ENCODE measurements at regions not wholly inside any gene's neighbourhood (a gene's known extent, or its start where the extent isn't known, plus 50 kb on each side); places are given as distances from the start of the nearest gene placed in this dataset.
"Not testable (repeated sequence)": the region's sequence is repeated elsewhere in the genome, so short reads cannot be mapped to it uniquely, and the experiment has no call there.

GRCh38 chr15:91356083-91356482, 256.0 kb downstream of the SV2B start:
- peaks cover 0 to 3% (median under 1%) of the 10 kb centered on the region in 4 donors for H3K4me1 Mint-ChIP-seq
- DNase-seq, result no peak
- peak overlapping the region in 1 of 10 donors; percentile 2 for H3K27ac Mint-ChIP-seq
- H3K4me3 Mint-ChIP-seq, result peak overlapping the region in 1 of 10 donors; percentile 11
- POLR2A ChIA-PET, result no interaction called here
- ATAC-seq, result no peak
- no peaks in the 10 kb centered on the region for H3K36me3 Mint-ChIP-seq
- peaks cover 2 to 16% (median 6%) of the 10 kb centered on the region in 5 donors for H3K27me3 Mint-ChIP-seq
- no peaks in the 10 kb centered on the region for H3K9me3 Mint-ChIP-seq

- peaks cover 0 to 2% (median under 1%) of the 10 kb centered on the region in 4 donors for H3K4me1 Mint-ChIP-seq
- H3K9me3 Mint-ChIP-seq, result peaks cover 0 to 2% (median 0%) of the 10 kb centered on the region in 9 donors
- DNase-seq, result no peak
- H3K4me3 Mint-ChIP-seq, result no peak overlapping the region
- peaks cover 2 to 16% (median 6%) of the 10 kb centered on the region in 5 donors for H3K27me3 Mint-ChIP-seq
- POLR2A ChIA-PET, result no interaction called here
- no peak overlapping the region for H3K27ac Mint-ChIP-seq
- no peaks in the 10 kb centered on the region for H3K36me3 Mint-ChIP-seq
- ATAC-seq, result no peak
Measured at GRCh38 chr15:91357011-91357410, 257.0 kb downstream of the SV2B start.

GRCh38 chr15:91357486-91357885, 257.4 kb downstream of the SV2B start:
- H3K27ac Mint-ChIP-seq, result no peak overlapping the region

GRCh38 chr15:91358405-91358804, 258.3 kb downstream of the SV2B start:
- no peak for ATAC-seq
- Mint-ChIP-seq H3K4me3 (no peak overlapping the region), H3K27me3 (peaks cover 2 to 16% (median 6%) of the 10 kb centered on the region in 5 donors), H3K9me3 (peaks cover 0 to 2% (median 1%) of the 10 kb centered on the region in 9 donors), H3K36me3 (peaks cover 0 to 2% (median 0%) of the 10 kb centered on the region in 3 donors), H3K4me1 (peaks cover 0 to 2% (median under 1%) of the 10 kb centered on the region in 4 donors), H3K27ac (no peak overlapping the region)
- DNase-seq, result no peak
- POLR2A ChIA-PET, result interaction anchor here (0.6 kb wide), 1 partner anchor 1141 kb away, joined by 3 read pairs; no protein-coding TSS in a partner anchor

More at GRCh38 chr15:91357486-91357885, 257.4 kb downstream of the SV2B start:
- peaks cover 0 to 2% (median 0%) of the 10 kb centered on the region in 9 donors for H3K9me3 Mint-ChIP-seq
- H3K36me3 Mint-ChIP-seq, result no peaks in the 10 kb centered on the region
- DNase-seq (no peak), ATAC-seq (no peak)
- peaks cover 0 to 2% (median under 1%) of the 10 kb centered on the region in 4 donors for H3K4me1 Mint-ChIP-seq
- POLR2A ChIA-PET, result no interaction called here
- peaks cover 2 to 16% (median 6%) of the 10 kb centered on the region in 5 donors for H3K27me3 Mint-ChIP-seq
- no peak overlapping the region for H3K4me3 Mint-ChIP-seq

GRCh38 chr15:91361696-91362095, 261.6 kb downstream of the SV2B start:
- H3K4me3 Mint-ChIP-seq, H3K4me1 Mint-ChIP-seq, H3K27ac Mint-ChIP-seq: not testable (repeated sequence)

GRCh38 chr15:91366111-91366510, 266.1 kb downstream of the SV2B start:
- Mint-ChIP-seq H3K4me1 (peaks cover 10 to 23% (median 15%) of the 10 kb centered on the region in 4 donors), H3K27me3 (no peaks in the 10 kb centered on the region), H3K27ac (no peak overlapping the region), H3K36me3 (peaks cover 0 to 13% (median 7%) of the 10 kb centered on the region in 3 donors), H3K9me3 (peaks cover 6 to 32% (median 22%) of the 10 kb centered on the region in 9 donors), H3K4me3 (no peak overlapping the region)
- ATAC-seq, result no peak
- DNase-seq, result no peak
- POLR2A ChIA-PET, result no interaction called here

More at GRCh38 chr15:91361696-91362095, 261.6 kb downstream of the SV2B start:
- POLR2A ChIA-PET, ATAC-seq, DNase-seq: not testable (repeated sequence)
- peaks cover 6 to 32% (median 22%) of the 10 kb centered on the region in 9 donors for H3K9me3 Mint-ChIP-seq
- peaks cover 0 to 16% (median 2%) of the 10 kb centered on the region in 5 donors for H3K27me3 Mint-ChIP-seq
- H3K36me3 Mint-ChIP-seq, result peaks cover 0 to 13% (median 7%) of the 10 kb centered on the region in 3 donors

- no peak for ATAC-seq
- H3K36me3 Mint-ChIP-seq, result peaks cover 0 to 13% (median 3%) of the 10 kb centered on the region in 3 donors
Measured at GRCh38 chr15:91368611-91369010, 268.6 kb downstream of the SV2B start.

GRCh38 chr15:91369823-91370222, 269.8 kb downstream of the SV2B start:
- Mint-ChIP-seq H3K9me3 (peaks cover 0 to 23% (median 12%) of the 10 kb centered on the region in 9 donors), H3K27ac (peak overlapping the region in 9 of 10 donors; percentile 6 to 81 (median 40)), H3K4me3 (peak overlapping the region in 7 of 10 donors; percentile 8 to 68 (median 37)), H3K4me1 (peaks cover 10 to 31% (median 23%) of the 10 kb centered on the region in 4 donors), H3K36me3 (peaks cover 0 to 12% (median 0%) of the 10 kb centered on the region in 3 donors), H3K27me3 (peaks cover 0 to 2% (median 1%) of the 10 kb centered on the region in 5 donors)
- DNase-seq, result peak in 2 of 10 donors; percentile 1 to 16
- ATAC-seq, result no peak
- POLR2A ChIA-PET, result no interaction called here

More at GRCh38 chr15:91368611-91369010, 268.6 kb downstream of the SV2B start:
- H3K27ac Mint-ChIP-seq, result peak overlapping the region in 1 of 10 donors; percentile 56
- H3K27me3 Mint-ChIP-seq, result peaks cover 0 to 1% (median 0%) of the 10 kb centered on the region in 5 donors
- peaks cover 3 to 30% (median 21%) of the 10 kb centered on the region in 9 donors for H3K9me3 Mint-ChIP-seq
- H3K4me1 Mint-ChIP-seq, result peaks cover 10 to 31% (median 23%) of the 10 kb centered on the region in 4 donors
- peak overlapping the region in 1 of 10 donors; percentile 20 for H3K4me3 Mint-ChIP-seq
- no peak for DNase-seq
- POLR2A ChIA-PET, result no interaction called here

- peaks cover 0 to 12% (median 0%) of the 10 kb centered on the region in 9 donors for H3K9me3 Mint-ChIP-seq
- H3K27ac Mint-ChIP-seq, result peak overlapping the region in 3 of 10 donors; percentile 30 to 72 (median 37)
- H3K36me3 Mint-ChIP-seq, POLR2A ChIA-PET, ATAC-seq, DNase-seq: not testable (repeated sequence)
- H3K27me3 Mint-ChIP-seq, result peaks cover 0 to 16% (median 2%) of the 10 kb centered on the region in 5 donors
- peaks cover 10 to 31% (median 23%) of the 10 kb centered on the region in 4 donors for H3K4me1 Mint-ChIP-seq
- peak overlapping the region in 5 of 10 donors; percentile 18 to 68 (median 36) for H3K4me3 Mint-ChIP-seq
Measured at GRCh38 chr15:91371345-91371744, 271.3 kb downstream of the SV2B start.

GRCh38 chr15:91374336-91374735, 274.3 kb downstream of the SV2B start:
- ATAC-seq (no peak), DNase-seq (no peak)
- no peaks in the 10 kb centered on the region for H3K36me3 Mint-ChIP-seq
- H3K4me3 Mint-ChIP-seq, result no peak overlapping the region
- peaks cover 0 to 16% (median 2%) of the 10 kb centered on the region in 5 donors for H3K27me3 Mint-ChIP-seq
- H3K9me3 Mint-ChIP-seq, result peaks cover 0 to 8% (median 0%) of the 10 kb centered on the region in 9 donors
- no peak overlapping the region for H3K27ac Mint-ChIP-seq
- POLR2A ChIA-PET, result no interaction called here
- H3K4me1 Mint-ChIP-seq, result peaks cover 10 to 27% (median 22%) of the 10 kb centered on the region in 4 donors

GRCh38 chr15:91376038-91376437, 276.0 kb downstream of the SV2B start:
- H3K27ac Mint-ChIP-seq, result peak overlapping the region in 2 of 10 donors; percentile 4 to 15
- peaks cover 1 to 12% (median 7%) of the 10 kb centered on the region in 4 donors for H3K4me1 Mint-ChIP-seq
- DNase-seq, result no peak
- peaks cover 0 to 8% (median 2%) of the 10 kb centered on the region in 9 donors for H3K9me3 Mint-ChIP-seq
- ATAC-seq, result no peak
- H3K36me3 Mint-ChIP-seq, result peaks cover 0 to 6% (median 0%) of the 10 kb centered on the region in 3 donors
- H3K27me3 Mint-ChIP-seq, result peaks cover 0 to 16% (median 2%) of the 10 kb centered on the region in 5 donors
- POLR2A ChIA-PET, result no interaction called here
- H3K4me3 Mint-ChIP-seq, result no peak overlapping the region

- Mint-ChIP-seq H3K27ac (no peak overlapping the region), H3K27me3 (peaks cover 0 to 11% (median 0%) of the 10 kb centered on the region in 5 donors), H3K4me1 (peaks cover 0 to 4% (median 1%) of the 10 kb centered on the region in 4 donors), H3K4me3 (no peak overlapping the region), H3K9me3 (peaks cover 0 to 8% (median 2%) of the 10 kb centered on the region in 9 donors), H3K36me3 (peaks cover 0 to 10% (median 0%) of the 10 kb centered on the region in 3 donors)
- ATAC-seq (no peak), DNase-seq (no peak)
- POLR2A ChIA-PET, result no interaction called here
Measured at GRCh38 chr15:91380114-91380513, 280.1 kb downstream of the SV2B start.

GRCh38 chr15:91383532-91383931, 283.5 kb downstream of the SV2B start:
- no peak for DNase-seq
- Mint-ChIP-seq H3K36me3 (peaks cover 0 to 10% (median 0%) of the 10 kb centered on the region in 3 donors), H3K4me1 (peaks cover 0 to 6% (median 1%) of the 10 kb centered on the region in 4 donors), H3K9me3 (peaks cover 0 to 8% (median 2%) of the 10 kb centered on the region in 9 donors), H3K4me3 (no peak overlapping the region), H3K27ac (no peak overlapping the region), H3K27me3 (no peaks in the 10 kb centered on the region)
- no peak for ATAC-seq
- POLR2A ChIA-PET, result no interaction called here
